Calu3 (cell line): ENCODE measurements at regions not wholly inside any gene's neighbourhood (a gene's known extent, or its start where the extent isn't known, plus 50 kb on each side); places are given as distances from the start of the nearest gene placed in this dataset.

Experiments
- BruUV-seq: library from RNA; stranded (reverse); fragments of 400-500 nt; replicated peaks from 2 replicates; lab custom pipeline; 2021; lab: Mats Ljungman, UMichigan
- CTCF ChIA-PET: fragments of 300-600 bp; sonication (Branson Sonifier 250); formaldehyde crosslinking; loops from one replicate; lab custom pipeline; 2022; ENCODE audit warnings: antibody characterized with exemption; lab: Charles Lee
- DNase-seq: peaks from one replicate; pipeline ENCODE4 v3.0.0; 2022
- H3K27ac Mint-ChIP-seq: one replicate; pipeline ENCODE4 v1.8.0; 2022; ENCODE audit warnings: mixed read lengths; ENCODE audit not compliant: unreplicated experiment
- H3K27me3 Mint-ChIP-seq: one replicate; pipeline ENCODE4 v1.8.0; 2022; ENCODE audit warnings: mixed read lengths; ENCODE audit not compliant: unreplicated experiment
- H3K36me3 Mint-ChIP-seq: one replicate; pipeline ENCODE4 v1.8.0; 2022; ENCODE audit warnings: mild to moderate bottlenecking, moderate library complexity, mixed read lengths; ENCODE audit not compliant: insufficient read depth, unreplicated experiment
- H3K4me1 Mint-ChIP-seq: one replicate; pipeline ENCODE4 v1.8.0; 2022; ENCODE audit warnings: mild to moderate bottlenecking, low read depth, mixed read lengths; ENCODE audit not compliant: unreplicated experiment
- H3K4me3 Mint-ChIP-seq: one replicate; pipeline ENCODE4 v1.8.0; 2022; ENCODE audit warnings: mild to moderate bottlenecking, low read depth, moderate library complexity, mixed read lengths; ENCODE audit not compliant: unreplicated experiment
- H3K9me3 Mint-ChIP-seq: one replicate; pipeline ENCODE4 v1.8.0; 2022; ENCODE audit warnings: low read depth, mixed read lengths; ENCODE audit not compliant: unreplicated experiment
- intact Hi-C: fragments of 100-400 bp; cut with micrococcal nuclease; formaldehyde crosslinking; loops from one replicate; pipeline ENCODE4 v1.10.0; 2022; ENCODE audit not compliant: unreplicated experiment
- TF ChIP-seq, protein P1 (sequence below): fragments of 200-600 bp; IDR thresholded peaks from one replicate; pipeline ENCODE4 v1.8.0; 2022; ENCODE audit warnings: antibody characterized with exemption; ENCODE audit not compliant: unreplicated experiment

DNA sequence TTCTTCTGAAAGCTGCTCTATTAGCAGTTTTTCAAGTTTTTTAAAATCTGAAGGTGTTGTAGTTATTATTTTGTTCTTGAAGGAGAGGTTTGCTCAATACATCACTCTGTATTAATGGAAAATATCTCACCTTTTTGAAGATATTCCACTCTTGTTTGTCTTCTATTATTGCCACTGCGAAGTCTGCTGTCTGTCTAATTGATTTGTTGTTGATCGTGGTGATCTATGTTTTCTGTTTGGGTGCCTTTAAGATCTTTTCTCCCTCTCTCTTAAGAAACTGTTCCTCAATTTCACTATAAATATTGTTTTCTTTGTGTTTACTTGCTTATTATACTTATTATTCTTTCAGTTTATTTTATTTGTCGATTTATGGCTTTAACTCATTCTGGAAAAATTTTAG is 64.9 kb upstream of the FZD8 start:
- no peak for DNase-seq

DNA sequence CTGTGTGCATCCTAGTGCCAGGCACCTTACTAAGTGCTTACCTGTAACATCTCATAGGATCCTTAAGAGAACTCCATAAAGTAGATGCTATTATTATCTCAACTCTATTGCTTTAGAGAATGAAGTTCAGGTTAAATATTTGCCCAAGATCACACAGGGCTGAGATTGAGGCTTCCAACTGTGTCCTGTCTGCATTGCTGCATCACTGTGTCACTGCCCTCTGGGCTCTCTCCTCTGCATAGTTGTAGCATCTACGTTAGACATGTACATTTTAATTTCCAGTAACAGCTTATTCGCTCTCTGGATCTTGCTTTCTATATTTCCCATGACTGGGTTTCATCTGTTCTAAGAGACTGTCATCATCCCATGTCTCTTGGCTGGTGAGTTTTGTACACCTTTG is 63.6 kb upstream of the FZD8 start:
- Mint-ChIP-seq H3K27me3 (peaks cover 29% of the 10 kb centered on the region), H3K36me3 (no peaks in the 10 kb centered on the region), H3K4me1 (no peaks in the 10 kb centered on the region), H3K9me3 (peaks cover 6% of the 10 kb centered on the region), H3K27ac (no peak overlapping the region), H3K4me3 (no peak overlapping the region)
- TF ChIP-seq, protein P1, sequence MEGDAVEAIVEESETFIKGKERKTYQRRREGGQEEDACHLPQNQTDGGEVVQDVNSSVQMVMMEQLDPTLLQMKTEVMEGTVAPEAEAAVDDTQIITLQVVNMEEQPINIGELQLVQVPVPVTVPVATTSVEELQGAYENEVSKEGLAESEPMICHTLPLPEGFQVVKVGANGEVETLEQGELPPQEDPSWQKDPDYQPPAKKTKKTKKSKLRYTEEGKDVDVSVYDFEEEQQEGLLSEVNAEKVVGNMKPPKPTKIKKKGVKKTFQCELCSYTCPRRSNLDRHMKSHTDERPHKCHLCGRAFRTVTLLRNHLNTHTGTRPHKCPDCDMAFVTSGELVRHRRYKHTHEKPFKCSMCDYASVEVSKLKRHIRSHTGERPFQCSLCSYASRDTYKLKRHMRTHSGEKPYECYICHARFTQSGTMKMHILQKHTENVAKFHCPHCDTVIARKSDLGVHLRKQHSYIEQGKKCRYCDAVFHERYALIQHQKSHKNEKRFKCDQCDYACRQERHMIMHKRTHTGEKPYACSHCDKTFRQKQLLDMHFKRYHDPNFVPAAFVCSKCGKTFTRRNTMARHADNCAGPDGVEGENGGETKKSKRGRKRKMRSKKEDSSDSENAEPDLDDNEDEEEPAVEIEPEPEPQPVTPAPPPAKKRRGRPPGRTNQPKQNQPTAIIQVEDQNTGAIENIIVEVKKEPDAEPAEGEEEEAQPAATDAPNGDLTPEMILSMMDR, result no peak
- BruUV-seq, result no TSS peak
- CTCF ChIA-PET, result no interaction called here
- no peak for DNase-seq
- intact Hi-C loops, result no loop called here

More for the DNA sequence above, 64.9 kb upstream of the FZD8 start:
- Mint-ChIP-seq H3K36me3 (no peaks in the 10 kb centered on the region), H3K4me3 (no peak overlapping the region), H3K27me3 (peaks cover 34% of the 10 kb centered on the region), H3K4me1 (no peaks in the 10 kb centered on the region), H3K27ac (no peak overlapping the region), H3K9me3 (peaks cover 8% of the 10 kb centered on the region)
- BruUV-seq, result no TSS peak
- intact Hi-C loops, result no loop called here
- TF ChIP-seq, protein P1, result no peak
- CTCF ChIA-PET, result no interaction called here

DNA sequence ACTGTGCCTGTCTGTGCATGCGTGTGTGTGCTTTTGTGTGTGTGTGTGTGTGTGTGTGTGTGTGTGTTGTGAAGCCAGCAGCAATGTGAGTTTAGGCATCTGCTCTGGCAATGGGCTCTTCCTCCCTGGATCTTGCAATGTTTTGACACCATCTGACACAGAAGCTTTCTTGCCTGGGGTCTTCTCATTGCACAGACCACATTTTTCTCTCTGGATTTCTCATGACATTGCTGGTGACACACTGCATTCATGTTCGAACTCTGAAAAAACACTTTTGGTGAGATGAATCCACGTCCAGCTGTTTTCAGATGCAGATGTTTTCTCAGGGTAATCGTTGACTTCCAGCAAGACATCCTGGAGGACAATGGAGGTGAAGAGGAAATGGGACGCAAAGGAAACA is 63.0 kb upstream of the FZD8 start:
- Mint-ChIP-seq H3K4me3 (no peak overlapping the region), H3K27ac (no peak overlapping the region), H3K27me3 (peaks cover 29% of the 10 kb centered on the region), H3K4me1 (no peaks in the 10 kb centered on the region), H3K36me3 (no peaks in the 10 kb centered on the region), H3K9me3 (peaks cover 6% of the 10 kb centered on the region)
- TF ChIP-seq, protein P1, result no peak
- CTCF ChIA-PET, result no interaction called here
- intact Hi-C loops, result no loop called here
- DNase-seq, result no peak
- no TSS peak for BruUV-seq

DNA sequence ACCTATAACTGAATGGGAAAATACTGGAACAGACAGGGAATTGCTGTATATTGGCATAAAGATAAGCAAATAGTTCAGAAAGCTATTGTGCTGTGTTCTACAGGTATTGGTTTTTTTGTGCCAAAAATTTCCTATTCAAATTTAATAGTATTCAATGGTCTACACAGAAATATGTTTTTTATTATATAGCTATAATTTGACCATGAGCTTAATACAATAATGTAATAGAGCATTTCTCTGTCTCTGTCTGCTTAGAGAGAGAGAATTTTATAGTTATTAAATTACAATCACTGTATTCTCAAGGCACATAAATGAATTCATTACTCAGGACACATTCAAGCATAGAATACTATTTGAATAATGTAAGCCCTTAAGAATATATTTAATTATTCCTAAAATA is 62.3 kb upstream of the FZD8 start:
- no peaks in the 10 kb centered on the region for H3K4me1 Mint-ChIP-seq
- DNase-seq, result no peak
- H3K9me3 Mint-ChIP-seq, result peaks cover 6% of the 10 kb centered on the region
- TF ChIP-seq, protein P1, result no peak
- intact Hi-C loops, result no loop called here
- peaks cover 28% of the 10 kb centered on the region for H3K27me3 Mint-ChIP-seq
- H3K4me3 Mint-ChIP-seq, result no peak overlapping the region
- H3K36me3 Mint-ChIP-seq, result no peaks in the 10 kb centered on the region
- no peak overlapping the region for H3K27ac Mint-ChIP-seq
- BruUV-seq, result no TSS peak
- CTCF ChIA-PET, result no interaction called here
